AG04450 (cell line): ENCODE measurements at regions not wholly inside any gene's neighbourhood (a gene's known extent, or its start where the extent isn't known, plus 50 kb on each side); places are given as distances from the start of the nearest gene placed in this dataset.

ENCODE experiments used
- CTCF ChIA-PET: fragments of 300-600, 350-600 bp; formaldehyde crosslinking; extraction: SDS; loops from one replicate; lab custom pipeline; 2022; ENCODE audit warnings: antibody characterized with exemption, inconsistent platforms; lab: Charles Lee
- POLR2A ChIA-PET: fragments of 350-600 bp; formaldehyde crosslinking; extraction: SDS; loops from one replicate; lab custom pipeline; 2021; ENCODE audit warnings: antibody characterized with exemption, inconsistent platforms; lab: Yijun Ruan, JAX
- DNase-seq: peaks from one replicate; pipeline ENCODE4 v3.0.0-alpha.2; 2011; ENCODE audit warnings: low read depth, low spot score
- H3K27ac ChIP-seq: one replicate; pipeline ENCODE4 v1.5.1; 2012; ENCODE audit warnings: low read depth, low read length, control low read depth
- H3K27me3 ChIP-seq: one replicate; pipeline ENCODE4 v1.6.0; 2012; ENCODE audit warnings: low read length; ENCODE audit not compliant: control insufficient read depth, insufficient read depth
- H3K4me3 ChIP-seq: 2 replicates; pipeline ENCODE4 v1.5.1; 2011; ENCODE audit warnings: mild to moderate bottlenecking, low read depth, low read length, control low read depth
- H3K9me3 ChIP-seq: 2 replicates; pipeline ENCODE4 v1.5.1; 2012; ENCODE audit warnings: low read length; ENCODE audit not compliant: control insufficient read depth, insufficient read depth
- CTCF ChIP-seq: IDR thresholded peaks from 2 replicates; pipeline ENCODE4 v1.5.1; 2011; ENCODE audit warnings: low read depth, low read length, control low read depth, inconsistent platforms

DNA sequence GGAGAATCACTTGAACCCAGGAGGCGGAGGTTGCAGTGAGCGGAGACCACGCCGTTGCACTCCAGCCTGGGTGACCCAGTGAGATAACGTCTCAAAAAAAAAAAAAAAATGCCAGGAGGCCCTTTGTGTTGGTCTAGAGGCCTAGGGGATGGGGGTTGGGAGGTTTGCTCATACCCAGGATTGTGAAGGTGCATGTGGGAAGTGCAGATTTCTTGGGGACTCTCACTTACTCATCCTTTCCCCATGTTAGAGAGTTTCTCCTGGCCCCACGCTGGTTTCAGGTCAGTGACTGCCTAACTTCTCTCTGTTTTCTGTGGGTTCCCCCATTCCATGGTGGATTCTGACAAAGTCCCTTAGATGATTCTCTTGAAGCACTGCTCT, 471.5 kb upstream of the CNTNAP2 start:
- Histone ChIP-seq H3K27ac (no peak overlapping the region), H3K9me3 (peaks cover 22% of the 10 kb centered on the region), H3K27me3 (no peaks in the 10 kb centered on the region), H3K4me3 (no peak overlapping the region)
- no peak for TF ChIP-seq CTCF
- POLR2A ChIA-PET = no interaction called here
- DNase-seq = no peak
- CTCF ChIA-PET = no interaction called here

DNA sequence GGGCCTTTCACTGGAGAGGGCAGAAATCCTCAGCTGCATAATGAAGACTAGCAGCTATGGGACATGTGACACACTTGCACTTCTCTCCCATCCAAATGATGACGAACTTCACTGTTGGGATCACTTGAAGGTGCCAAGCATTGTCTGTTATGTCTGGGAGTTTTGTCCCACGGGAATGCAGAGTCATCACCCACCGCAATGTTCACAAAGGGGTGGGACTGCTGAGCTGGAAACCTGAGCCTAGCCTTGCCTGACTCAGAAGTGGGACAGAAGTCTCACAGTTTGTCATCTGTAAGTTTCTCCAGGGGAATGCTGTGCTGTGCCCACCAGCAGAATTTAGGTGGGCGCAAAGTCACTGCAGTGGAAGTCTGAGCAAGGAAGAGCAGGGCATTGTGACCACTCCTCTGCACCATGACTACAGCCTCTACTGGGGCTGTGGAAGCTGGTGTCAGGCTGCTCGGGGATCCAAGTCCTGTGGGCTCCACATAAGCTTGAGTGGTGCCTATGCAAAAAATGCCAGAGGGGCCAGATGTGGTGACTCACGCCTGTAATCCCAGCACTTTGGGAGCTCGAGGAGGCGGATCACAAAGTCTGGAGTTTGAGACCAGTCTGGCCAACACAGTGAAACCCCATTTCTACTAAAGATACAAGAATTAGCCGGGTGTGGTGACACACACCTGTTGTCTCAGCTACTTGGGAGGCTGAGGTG, 472.0 kb upstream of the CNTNAP2 start:
- Histone ChIP-seq H3K27ac (no peak overlapping the region), H3K9me3 (peaks cover 22% of the 10 kb centered on the region), H3K27me3 (no peaks in the 10 kb centered on the region), H3K4me3 (no peak overlapping the region)
- ChIA-PET POLR2A (no interaction called here), CTCF (no interaction called here)
- no peak for TF ChIP-seq CTCF
- no peak for DNase-seq

GRCh38 chr7:145643981-145644380, 472.6 kb upstream of the CNTNAP2 start:
- Histone ChIP-seq H3K9me3 (peaks cover 22% of the 10 kb centered on the region), H3K27ac (no peak overlapping the region), H3K27me3 (no peaks in the 10 kb centered on the region), H3K4me3 (no peak overlapping the region)
- CTCF ChIA-PET = no interaction called here
- no peak for TF ChIP-seq CTCF
- POLR2A ChIA-PET = no interaction called here
- no peak for DNase-seq

GRCh38 chr7:145633513-145633912, 483.1 kb upstream of the CNTNAP2 start:
- no peak for DNase-seq
- ChIA-PET POLR2A (no interaction called here), CTCF (no interaction called here)
- H3K9me3 ChIP-seq = peaks cover 23% of the 10 kb centered on the region
- no peak overlapping the region for H3K4me3 ChIP-seq
- no peak for TF ChIP-seq CTCF
- H3K27me3 ChIP-seq = no peaks in the 10 kb centered on the region
- H3K27ac ChIP-seq = no peak overlapping the region

DNA sequence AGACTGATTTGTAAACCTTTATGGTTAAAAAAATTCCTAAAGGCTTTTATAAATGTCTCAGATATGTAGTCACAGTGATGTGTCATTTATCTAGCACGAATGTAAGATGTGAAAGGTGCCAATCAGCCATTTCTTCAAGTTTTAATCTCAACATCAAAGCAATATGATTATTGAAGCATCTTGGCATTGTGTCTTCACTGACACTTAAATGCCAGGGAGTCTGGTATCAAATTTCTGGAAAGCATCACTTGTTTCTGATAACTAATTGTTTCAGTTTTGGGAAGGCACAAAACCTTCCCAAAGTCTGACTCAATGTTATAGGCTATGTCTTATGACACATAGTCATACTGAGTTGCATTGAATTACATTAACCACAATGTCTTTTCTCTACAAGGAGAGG, 492.0 kb upstream of the CNTNAP2 start:
- no peak for DNase-seq
- no peak for TF ChIP-seq CTCF
- no peaks in the 10 kb centered on the region for H3K27me3 ChIP-seq
- no peak overlapping the region for H3K27ac ChIP-seq
- H3K9me3 ChIP-seq = peaks cover 7% of the 10 kb centered on the region; the same call in 1 of the 2 replicates
- H3K4me3 ChIP-seq = no peak overlapping the region
- CTCF ChIA-PET = no interaction called here
- POLR2A ChIA-PET = no interaction called here
